HG03378 (cell line): ENCODE measurements at regions not wholly inside any gene's neighbourhood (a gene's known extent, or its start where the extent isn't known, plus 50 kb on each side); places are given as distances from the start of the nearest gene placed in this dataset.
"Not testable (repeated sequence)": the region's sequence is repeated elsewhere in the genome, so short reads cannot be mapped to it uniquely, and the experiment has no call there.

Experiments
- ATAC-seq: cut with Tn5 transposase; IDR thresholded peaks from one replicate; pipeline ENCODE4 v1.9.1; 2021; ENCODE audit warnings: mild to moderate bottlenecking, moderate library complexity; ENCODE audit not compliant: unreplicated experiment

DNA sequence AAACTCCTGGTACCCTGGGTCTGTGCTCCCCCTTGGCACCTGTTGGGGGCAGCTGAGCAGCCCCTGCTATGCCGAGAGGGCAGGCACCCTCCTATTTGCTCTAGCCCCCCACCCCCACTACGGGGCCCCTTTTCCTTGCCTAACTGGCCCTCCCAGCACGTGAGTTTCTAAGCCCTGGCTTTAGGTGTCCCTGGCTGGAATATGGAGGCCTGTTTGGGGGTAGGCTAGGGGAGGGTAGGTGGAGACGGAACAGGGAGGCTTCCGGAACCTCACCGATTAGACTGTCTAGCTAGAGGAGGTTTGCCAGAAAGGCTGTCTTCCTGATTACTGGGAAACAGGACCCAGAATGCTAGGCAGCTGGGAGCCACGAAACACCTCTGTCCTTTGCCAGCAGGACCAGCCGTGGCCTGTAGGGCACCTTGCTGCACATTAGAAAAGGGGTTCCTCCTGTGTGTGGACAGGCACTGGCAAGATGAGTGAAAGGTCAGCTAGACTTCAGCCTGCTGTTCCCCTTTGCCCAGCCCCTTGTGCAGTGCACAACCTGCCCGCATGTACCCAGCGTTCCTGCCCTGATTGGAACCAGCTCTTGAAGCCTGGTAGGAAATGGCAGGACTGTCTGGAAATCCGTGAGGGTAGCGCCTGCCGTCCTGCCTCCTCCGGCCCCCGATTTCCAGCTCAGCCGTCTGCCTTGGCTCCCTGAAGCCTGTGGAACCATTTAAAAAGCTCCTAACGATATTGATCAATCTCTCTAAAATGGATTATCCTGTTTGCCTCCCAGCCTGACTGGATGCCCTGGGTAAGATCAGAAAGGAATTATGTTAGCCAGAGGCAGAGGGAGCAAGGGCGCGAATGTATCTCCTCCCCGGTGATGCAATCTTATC is 83.4 kb upstream of the GSE1 start:
- no peak for ATAC-seq

DNA sequence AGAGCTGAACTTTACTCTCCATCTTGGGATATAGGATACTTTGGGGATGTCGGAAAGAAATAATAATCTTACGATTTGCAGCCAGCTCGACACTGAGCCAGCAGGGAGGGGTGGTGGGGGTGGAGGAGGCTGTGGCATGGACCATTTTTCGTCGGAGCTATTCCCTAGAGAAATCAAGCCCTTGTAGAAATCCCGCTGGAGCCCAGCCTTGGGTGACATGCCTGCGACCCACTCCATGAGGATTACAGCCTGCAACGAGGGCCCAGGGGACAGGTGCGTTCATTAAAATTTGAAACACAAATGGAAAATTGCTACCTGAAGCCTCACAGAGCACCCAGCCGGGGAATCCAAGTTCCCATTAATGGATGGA is 82.8 kb upstream of the GSE1 start:
- no peak for ATAC-seq

DNA sequence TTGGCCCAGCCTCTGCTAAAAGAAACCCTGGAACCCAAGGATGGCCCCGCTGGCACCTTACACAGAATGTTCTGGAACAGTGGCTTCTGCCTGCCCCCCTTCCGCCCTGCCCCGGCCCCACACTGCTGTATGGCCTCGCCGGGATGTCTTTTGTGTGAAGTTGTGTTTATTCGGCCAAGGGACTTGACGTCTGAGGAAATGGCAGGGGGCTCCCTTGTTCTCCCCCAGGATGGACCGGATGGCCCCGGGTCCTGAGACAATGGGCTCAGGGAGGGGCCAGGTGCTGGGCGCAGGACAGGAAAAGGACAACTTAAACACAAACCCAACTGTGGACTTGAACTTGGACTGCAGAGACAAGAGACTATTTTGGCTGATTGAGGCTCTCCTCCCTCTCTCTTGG is 81.6 kb upstream of the GSE1 start:
- ATAC-seq, result no peak

DNA sequence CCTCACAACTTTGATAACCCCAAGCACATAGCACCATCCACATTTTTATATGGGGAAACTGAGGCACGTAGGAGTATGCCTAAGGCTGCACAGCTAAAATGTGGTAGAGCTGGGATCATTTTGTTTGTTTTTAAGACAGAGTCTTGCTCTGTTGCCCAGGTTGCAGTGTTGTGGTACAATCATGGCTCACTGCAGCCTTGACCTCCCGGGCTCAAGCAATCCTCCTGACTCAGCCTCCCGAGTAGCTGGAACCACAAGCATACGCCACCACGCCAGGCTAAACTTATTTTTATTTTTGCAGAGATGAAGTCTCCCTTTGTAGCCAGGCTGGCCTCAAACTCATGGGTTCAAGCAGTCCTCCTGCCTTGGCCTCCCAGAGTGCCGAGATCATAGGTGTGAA is 81.0 kb upstream of the GSE1 start:
- no peak for ATAC-seq

DNA sequence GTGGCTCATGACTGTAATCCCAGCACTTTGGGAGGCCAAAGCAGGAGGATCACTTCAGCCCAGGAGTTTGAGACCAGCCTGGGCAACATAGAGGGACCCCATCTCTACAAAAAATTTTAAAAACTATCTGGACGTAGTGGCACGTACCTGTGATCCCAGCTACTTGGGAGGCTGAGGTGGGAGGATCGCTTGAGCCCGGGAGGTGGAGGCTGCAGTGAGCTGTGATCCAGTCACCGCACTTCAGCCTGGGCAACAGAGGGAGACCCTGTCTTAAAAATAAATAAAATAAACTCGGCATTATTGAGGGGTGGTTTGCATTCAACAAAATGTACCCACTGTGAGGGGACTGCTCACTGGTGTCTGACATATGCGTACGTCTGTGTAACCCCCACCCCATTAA is 79.5 kb upstream of the GSE1 start:
- ATAC-seq, result not testable (repeated sequence)

DNA sequence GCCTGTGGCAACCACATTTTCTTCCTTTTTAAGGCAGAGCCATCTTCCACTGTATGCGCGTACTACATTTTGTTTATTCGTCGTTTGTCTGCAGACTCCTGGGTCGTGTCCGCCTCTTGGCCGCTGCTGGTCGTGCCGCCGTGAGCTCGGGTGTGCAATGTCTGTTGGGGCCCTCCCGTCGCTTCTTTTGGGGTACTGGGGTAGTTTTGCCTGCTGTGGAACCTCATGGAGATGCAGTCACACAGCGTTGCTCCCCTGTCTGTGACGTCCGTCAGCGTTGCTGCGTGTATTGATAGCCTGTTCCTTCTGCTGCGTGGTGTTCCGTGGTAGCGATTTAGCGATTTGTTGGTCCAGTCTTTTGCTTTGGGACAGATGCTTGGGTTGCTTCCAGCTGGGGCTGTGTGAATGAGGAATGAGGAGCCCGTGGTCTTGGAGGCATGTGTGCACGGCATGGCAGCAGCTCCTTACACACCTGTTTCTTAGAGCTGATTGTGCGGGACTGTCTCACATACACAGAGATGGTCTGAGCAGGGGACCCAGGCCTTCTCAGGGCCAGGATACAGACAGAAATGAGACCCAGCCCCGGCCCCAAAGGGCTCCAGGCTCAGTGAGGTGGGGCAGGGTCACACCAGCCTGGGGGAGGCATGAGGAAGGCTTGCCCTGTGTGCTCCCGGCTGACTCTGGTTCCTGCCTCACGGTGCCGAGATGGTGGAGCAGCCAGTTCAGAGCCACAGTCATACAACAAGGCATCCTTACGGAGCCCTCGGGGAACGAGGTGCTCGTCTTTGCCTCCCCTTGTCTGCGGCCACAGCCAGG is 78.4 kb upstream of the GSE1 start:
- no peak for ATAC-seq

DNA sequence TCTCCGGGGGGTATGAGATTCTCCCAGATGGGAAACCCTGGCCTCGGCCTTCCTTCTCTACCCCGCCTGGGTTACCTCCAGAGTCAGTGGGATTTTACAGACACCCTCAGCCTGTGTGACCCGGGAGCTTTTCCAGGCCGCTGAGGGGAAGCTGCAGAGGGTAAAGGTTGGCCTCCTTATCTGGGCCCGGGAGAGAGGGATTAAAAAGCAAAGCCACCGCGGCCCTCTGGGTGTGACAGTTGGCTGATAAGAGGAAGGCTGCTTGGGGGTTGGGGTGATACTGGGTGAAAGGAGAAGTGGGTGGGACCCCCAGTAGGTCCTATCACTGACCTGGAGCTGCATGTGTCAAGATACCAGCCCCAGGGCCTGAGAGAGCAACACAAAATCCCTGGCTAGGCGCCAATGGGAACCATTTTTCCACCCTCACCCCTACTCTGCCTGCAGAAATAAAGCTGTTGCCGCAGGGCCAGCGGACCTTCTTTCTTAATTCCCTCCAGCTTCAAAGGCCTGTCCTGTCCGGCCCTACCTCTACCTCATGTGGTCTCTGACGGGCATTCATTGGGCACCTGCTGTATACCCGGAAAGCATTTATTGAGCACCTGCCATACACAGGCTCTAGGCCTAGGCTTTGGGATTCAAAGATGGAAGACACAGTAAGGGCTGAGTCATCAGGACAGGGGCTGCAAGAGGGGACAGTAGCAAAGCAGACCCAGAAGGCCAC is 77.6 kb upstream of the GSE1 start:
- no peak for ATAC-seq

DNA sequence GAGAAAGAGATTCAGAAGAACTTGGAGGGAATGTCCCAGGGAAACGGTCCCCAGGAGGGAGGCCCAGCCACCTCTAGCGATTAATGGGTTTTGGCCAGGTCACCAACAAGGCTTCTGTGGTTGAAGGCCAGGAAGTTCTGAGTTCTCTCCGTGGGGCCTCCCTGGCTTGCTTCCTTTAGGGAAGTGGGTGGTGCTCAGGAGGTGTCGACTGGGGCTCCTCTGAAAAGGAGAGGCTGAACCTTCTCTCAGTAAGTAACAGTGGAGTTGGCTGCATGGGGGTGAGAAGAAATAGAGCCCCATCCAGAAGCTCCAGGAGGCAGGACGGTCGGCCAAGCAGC is 77.1 kb upstream of the GSE1 start:
- ATAC-seq, result no peak

DNA sequence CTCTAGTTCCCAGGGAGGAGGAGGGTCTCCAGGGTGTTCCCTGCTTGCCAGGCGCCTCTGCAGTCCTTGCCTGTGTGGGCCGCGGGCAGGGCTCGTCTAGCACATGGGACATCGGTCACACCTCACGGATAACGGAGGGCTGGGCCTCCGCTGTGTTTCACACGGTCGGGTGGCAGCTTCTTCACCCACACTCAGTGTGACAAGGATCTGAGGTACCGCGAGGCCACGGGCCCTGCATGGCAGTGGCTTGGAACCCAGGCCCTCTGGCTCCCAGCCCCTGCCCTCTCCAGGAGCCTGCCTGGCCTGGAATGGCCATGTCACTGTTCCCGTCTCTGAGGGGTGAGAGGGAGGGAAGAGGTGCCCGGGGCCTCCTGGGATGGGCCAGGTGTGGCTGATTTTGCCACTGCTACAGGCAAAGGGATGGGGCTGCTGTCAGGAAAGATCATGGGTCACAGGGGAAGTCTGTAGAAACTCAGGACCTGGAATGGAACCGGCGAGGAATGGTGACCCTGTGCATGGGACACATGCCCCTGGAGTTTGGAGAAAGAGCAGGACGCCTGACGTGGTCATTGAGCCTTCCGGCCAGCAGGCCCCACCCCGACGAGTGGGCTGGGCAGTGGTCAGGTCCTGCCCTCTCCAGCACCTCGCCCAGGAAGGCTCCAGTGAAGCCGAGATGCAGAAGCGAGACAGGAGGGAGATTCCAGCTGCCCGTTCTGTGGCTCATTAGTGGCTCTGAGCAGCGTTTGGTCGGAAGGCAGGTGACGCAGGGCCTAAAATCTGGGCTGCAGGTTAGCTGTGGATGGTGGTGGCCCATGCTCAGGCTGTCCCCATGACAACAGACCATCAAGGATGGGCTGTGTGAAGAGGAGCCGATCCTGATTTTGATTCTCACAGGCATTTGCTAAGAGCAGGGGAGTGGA is 76.5 kb upstream of the GSE1 start:
- no peak for ATAC-seq

DNA sequence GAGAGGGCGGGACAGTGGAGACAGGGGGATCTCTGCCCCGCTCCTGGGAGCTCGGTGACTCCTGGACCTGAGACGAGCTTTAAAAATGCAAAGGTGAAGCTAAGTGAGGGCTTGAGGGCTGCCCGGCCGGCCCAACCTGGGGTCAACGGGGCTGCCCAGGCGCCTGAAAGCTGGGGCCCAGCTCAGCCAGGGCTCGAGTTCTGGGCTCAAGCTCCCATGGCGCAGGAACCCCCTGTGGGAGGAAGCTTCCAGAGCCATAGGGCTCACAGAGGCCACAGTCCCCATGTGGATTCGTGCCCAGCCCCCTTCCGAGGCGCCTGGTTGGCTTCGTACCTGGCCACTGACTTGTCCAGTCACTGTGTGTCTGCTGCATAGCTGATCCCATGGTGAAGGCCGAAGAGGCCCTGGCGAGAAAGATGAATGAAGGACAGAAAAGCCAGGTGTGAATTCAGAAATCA is 75.8 kb upstream of the GSE1 start:
- no peak for ATAC-seq

DNA sequence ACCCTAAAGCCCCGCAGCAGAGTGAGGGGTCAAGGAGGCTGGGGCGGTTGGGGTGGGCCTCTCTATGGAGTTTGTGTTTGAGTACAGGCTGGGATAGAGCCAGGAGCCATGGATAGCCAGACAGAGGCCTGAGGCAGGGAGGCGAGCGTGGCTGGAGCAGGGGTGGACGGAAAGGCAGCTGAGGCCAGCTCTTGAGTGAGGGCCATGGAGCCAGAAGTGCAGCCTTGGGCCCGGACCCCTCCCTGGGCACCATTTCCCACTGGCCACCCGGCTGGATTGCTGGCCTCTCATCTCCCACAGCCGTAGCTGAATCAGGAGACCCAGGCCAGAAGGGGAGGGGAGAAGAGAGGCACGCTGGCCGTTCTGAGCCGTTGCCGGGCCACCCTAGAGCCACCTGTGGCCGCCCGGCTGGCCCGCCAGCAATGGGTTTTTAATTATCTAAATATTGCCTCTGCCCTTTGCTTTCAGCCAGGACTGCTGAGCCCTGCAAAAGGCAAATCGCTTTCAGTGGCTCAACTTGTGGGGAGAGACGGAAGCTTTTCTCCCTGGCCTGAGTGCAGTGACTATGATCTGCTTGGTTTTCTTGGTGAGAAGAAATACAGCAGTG is 75.2 kb upstream of the GSE1 start:
- no peak for ATAC-seq

DNA sequence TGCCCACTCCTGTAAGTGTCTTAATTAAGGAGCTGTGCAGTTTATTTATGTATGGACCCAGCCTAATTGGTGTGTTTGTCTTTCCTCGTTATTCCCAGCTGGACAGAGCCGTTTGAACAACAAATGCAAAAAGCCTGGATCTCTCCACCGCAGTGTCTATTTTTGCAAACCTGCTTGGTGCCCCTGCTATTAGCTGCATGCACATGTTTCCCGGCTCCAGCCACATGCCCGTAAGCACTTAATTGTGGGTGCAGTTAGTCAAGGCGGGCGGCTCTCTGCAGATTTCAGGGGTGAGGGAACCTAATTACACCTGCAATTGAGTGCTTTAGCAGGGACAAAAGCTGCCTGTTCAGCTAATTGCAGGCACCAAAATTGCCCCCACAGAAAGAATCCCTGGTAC is 74.0 kb upstream of the GSE1 start:
- ATAC-seq, result no peak

DNA sequence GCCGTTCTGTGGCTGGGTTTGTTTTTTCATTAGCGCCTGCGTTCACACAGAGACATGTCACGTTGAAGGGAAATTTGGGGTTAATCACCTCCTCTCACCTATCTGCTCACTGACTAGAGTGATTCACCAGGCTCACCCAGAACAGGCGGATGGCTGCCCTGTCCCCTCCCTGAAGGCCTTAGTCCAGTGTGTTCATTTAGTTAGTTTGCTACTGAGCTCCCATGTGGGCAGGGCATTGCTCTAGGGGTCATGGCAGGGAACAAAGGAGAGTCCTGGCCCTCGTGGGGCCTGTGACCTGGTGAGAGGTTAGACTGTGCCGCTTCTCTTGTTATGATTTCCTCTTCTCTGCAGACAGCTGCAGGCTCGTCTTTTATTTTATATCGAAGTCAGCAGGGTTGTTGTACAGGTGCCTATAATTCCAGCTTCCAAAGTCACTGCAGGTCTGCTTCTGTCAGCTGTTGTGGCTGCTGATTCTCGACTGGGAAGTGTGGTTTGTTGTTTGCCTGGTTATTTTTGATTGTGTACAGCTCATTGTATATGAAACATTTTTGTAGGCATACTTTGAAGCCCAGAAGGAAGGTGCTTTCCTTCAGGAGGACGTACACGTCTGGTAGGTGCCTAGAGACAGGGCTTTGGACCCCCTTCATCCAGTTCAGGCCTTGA is 73.4 kb upstream of the GSE1 start:
- ATAC-seq, result no peak

DNA sequence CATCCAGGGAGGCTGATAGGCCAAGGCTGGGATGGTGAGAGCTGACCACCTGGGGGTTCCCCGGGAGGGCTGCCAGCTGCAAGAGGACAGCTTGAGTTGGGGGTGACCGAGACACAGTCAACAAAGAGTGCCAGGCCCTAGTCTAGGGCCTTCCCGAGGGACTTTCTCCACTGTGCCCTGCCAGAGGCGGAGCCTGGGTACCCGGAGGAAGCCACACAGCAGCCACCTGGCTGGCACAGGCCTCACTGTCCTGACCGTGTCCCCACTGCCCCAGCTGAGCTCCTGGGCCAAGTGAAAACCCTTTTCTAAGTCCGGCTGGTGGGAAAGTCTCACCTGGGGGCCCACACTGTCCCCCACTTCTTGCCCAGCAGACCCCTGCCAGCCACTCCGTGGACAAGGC is 71.9 kb upstream of the GSE1 start:
- no peak for ATAC-seq

DNA sequence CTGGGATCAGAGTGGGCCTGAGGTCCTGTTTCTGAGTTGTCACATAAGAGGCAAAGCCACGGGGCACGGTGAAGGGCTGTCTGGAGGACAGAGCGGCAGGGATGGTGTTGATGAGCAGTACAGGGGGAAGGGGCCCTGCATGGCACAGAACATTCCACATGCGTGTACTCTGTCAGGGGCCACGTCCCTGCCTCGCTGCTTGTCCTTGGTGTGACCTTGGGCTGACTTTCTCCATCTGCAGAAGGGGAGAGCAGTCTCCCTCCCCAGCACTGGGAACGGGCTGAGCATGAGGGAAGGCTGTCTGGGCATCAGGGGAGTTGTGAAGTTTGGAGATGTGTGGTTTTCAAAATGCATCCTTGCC is 71.5 kb upstream of the GSE1 start:
- ATAC-seq, result no peak

DNA sequence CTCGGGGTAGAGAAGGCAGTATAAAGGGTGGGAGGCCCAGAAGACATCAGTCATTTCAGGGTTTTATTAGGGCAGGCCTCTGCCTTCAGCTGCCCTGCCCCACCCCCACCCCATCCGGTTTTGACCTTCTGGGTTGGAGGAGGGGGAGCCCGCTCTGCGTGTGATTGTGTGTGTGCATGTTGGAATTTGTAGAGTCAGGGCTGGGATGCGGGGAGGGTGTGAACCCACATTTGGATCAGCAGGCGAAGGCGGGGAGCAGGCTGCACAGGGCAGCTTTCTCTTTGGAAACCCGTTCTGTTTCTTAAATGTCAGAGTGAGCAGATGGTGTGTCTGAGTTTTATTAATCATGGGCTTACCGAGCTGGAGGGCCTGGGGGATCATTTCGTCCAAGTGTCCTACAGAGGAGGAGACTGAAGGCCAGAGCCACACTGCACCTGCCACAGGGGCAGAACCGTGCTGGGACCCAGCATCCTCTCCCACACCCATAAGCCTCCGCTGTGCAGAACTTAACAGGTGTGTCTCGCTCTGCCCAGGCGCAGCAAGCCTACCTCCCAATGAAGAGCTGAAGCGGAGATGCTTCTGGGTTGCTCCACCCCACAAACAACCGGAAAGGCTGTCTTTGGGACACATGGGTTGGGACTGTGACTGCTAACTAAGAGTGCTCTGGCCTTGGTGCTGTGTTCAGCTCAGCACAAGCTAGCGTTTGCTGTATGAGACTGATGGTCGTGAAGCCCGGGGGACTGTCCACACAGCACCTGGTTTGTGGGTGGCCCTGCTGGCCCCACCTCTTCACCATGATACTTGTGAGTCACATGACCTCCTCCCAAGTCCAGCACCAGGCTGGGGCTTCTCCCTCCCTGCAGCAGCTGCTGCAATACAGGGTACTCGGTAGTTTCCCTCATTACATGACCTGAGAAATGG is 70.9 kb upstream of the GSE1 start:
- ATAC-seq, result no peak

DNA sequence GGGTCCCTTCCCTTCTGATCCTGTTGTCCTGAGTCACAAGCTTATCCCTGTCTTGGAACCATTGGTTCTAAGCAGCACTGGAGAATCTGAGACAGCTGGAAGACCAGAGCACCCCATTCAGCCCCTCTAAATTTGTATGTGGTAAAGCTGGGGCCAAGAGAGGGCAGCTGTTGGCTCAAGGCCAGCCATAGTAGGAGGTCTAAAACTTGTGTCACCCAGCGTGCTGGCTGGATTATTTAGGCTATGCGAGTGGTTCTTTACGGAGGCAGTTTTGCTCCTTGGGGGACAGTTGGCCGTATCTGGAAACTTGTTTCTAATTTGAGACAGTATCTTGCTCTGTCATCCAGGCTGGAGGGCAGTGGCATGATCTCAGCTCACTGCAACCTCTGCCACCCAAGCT is 69.6 kb upstream of the GSE1 start:
- ATAC-seq, result no peak

DNA sequence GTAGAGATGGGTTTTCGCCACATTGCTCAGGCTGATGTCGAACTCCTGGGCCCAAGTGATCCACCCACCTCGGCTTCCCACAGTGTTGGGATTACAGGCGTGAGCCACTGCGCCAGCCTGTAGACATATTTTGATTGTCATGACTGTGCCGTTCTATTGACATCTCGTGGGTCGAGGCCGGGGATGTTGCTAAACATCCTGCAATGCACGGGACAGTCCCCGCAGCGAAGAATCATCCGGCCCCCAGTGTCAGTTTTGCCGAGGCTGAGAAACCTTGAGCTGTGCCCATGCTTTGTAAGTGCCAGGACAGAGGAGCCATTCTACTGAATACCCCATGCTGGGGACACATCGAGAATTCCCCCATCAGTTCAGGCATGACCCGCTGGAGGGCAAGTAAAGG is 69.1 kb upstream of the GSE1 start:
- no peak for ATAC-seq

DNA sequence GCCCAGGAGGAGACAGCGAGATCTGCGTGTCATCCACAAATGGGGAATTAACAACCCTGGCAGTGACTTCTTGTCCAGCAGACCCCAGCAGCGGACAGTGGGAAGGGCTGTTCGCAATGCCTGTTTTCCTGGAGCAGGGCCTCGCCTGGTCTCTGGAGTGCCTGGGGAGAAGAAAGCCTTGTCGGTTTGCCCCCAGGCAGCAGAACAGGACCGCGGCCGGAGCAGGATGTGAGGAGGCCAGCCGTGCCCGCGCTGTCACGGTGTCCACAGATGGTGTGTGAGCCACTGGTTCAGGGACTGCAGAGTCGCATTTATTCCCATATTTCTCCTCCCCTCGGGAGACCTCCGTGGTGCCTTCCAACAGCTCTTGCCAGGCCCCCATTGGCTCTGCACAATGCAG is 68.5 kb upstream of the GSE1 start:
- no peak for ATAC-seq
